Retina (tissue), 1 donor: ENCODE measurements at regions not wholly inside any gene's neighbourhood (a gene's known extent, or its start where the extent isn't known, plus 50 kb on each side); places are given as distances from the start of the nearest gene placed in this dataset.

Experiments
- DNase-seq: peaks from one replicate; pipeline ENCODE4 v3.0.0-alpha.2; 2016

GRCh38 chr5:40413743-40414142 is 266.0 kb upstream of the PTGER4 start:
- no peak for DNase-seq

GRCh38 chr5:40412771-40413170 is 266.9 kb upstream of the PTGER4 start:
- DNase-seq, result no peak

GRCh38 chr5:40410964-40411635 is 268.6 kb upstream of the PTGER4 start:
- no peak for DNase-seq

- DNase-seq, result no peak
Measured at GRCh38 chr5:40410231-40410861, 269.4 kb upstream of the PTGER4 start.

- no peak for DNase-seq
Measured at GRCh38 chr5:40409601-40410000, 270.1 kb upstream of the PTGER4 start.

GRCh38 chr5:40406741-40407211 is 272.9 kb upstream of the PTGER4 start:
- no peak for DNase-seq

- no peak for DNase-seq
Measured at GRCh38 chr5:40405996-40406740, 273.5 kb upstream of the PTGER4 start.

GRCh38 chr5:40405230-40405629 is 274.5 kb upstream of the PTGER4 start:
- DNase-seq, result no peak

- no peak for DNase-seq
Measured at GRCh38 chr5:40404613-40405012, 275.1 kb upstream of the PTGER4 start.

GRCh38 chr5:40402007-40402364 is 277.7 kb upstream of the PTGER4 start:
- DNase-seq, result peak; percentile 23

- DNase-seq, result peak; percentile 27
Measured at GRCh38 chr5:40401284-40402006, 278.3 kb upstream of the PTGER4 start.

GRCh38 chr5:40400245-40400644 is 279.5 kb upstream of the PTGER4 start:
- DNase-seq, result no peak

GRCh38 chr5:40399349-40399748 is 280.4 kb upstream of the PTGER4 start:
- no peak for DNase-seq

GRCh38 chr5:40397976-40398375 is 281.7 kb upstream of the PTGER4 start:
- no peak for DNase-seq

- no peak for DNase-seq
Measured at GRCh38 chr5:40397091-40397490, 282.6 kb upstream of the PTGER4 start.

GRCh38 chr5:40396317-40396716 is 283.4 kb upstream of the PTGER4 start:
- DNase-seq, result no peak

- DNase-seq, result no peak
Measured at GRCh38 chr5:40395251-40395650, 284.5 kb upstream of the PTGER4 start.

- no peak for DNase-seq
Measured at GRCh38 chr5:40394698-40395097, 285.0 kb upstream of the PTGER4 start.

- no peak for DNase-seq
Measured at GRCh38 chr5:40391642-40392041, 288.1 kb upstream of the PTGER4 start.

- no peak for DNase-seq
Measured at GRCh38 chr5:40390281-40391149, 289.2 kb upstream of the PTGER4 start.

GRCh38 chr5:40389591-40389990 is 290.1 kb upstream of the PTGER4 start:
- no peak for DNase-seq

- no peak for DNase-seq
Measured at GRCh38 chr5:40386289-40386688, 293.4 kb upstream of the PTGER4 start.
